GM23248 (cell line): ENCODE measurements at regions not wholly inside any gene's neighbourhood (a gene's known extent, or its start where the extent isn't known, plus 50 kb on each side); places are given as distances from the start of the nearest gene placed in this dataset.

ENCODE experiments used
- EZH2 ChIP-seq: fragments of 200-600 bp; sonication (generic); IDR thresholded peaks from 2 replicates; pipeline ENCODE4 v1.6.1; 2018; ENCODE audit warnings: antibody characterized with exemption, mild to moderate bottlenecking; ENCODE audit not compliant: insufficient read depth, poor library complexity, severe bottlenecking
- EZH2phosphoT487 ChIP-seq: fragments of 200-600 bp; sonication (generic); IDR thresholded peaks from 2 replicates; pipeline ENCODE4 v1.6.1; 2018; ENCODE audit warnings: antibody characterized with exemption, moderate library complexity, mild to moderate bottlenecking, low read depth; ENCODE audit not compliant: insufficient read depth

DNA sequence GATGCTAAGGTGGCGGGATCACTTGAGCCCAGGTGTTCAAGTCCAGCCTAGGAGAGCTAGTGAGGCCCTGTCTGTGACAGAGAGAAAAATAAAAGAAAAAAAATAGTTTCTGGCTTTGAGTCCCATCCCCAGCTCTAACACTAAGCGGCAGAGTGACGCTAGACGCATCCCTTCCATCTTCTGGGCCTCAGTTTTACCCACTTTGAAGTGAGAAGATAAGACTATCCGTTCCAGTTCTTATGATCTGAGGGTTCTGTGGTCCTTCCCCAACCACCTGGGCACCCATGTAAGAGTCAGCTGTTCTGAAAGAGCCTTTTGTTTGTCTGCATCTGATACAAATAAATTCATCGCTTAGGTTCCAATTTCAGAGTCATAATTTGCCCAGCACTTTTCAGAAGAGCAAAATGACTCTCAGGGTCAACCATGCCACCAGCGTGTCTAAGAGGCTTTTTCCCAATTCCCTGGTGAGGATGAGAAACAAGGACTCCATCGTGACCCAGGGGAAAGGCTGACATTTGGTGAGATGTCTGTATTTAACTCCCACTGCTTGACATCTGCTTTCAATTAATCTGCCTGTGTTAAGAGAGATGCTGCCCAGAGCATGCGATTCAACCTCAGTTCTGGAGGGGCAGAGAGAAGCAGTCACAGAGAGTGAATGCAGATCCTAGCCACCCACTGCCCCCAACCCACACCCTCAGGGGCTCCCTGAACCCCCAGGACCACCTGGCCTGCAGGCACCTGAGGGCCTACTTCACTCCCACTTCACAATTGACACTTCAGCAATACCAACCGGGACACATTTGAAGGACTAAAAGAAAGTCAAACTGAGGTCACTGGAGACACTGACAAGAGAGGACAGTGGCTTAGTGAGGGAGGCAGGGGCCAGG, 131.6 kb upstream of the TOP1 start:
- TF ChIP-seq EZH2phosphoT487: no peak
- TF ChIP-seq EZH2: no peak
